Nephron progenitor cell (in vitro differentiated cells): ENCODE measurements at regions not wholly inside any gene's neighbourhood (a gene's known extent, or its start where the extent isn't known, plus 50 kb on each side); places are given as distances from the start of the nearest gene placed in this dataset.

Experiments used
- DNase-seq: peaks from one replicate; pipeline ENCODE4 v3.0.0; 2021
- H3K27ac Mint-ChIP-seq: 2 replicates; pipeline ENCODE4 v1.8.0; 2021; ENCODE audit warnings: mild to moderate bottlenecking, moderate library complexity, mixed read lengths
- H3K27me3 Mint-ChIP-seq: 2 replicates; pipeline ENCODE4 v1.8.0; 2021; ENCODE audit warnings: mild to moderate bottlenecking, low read depth, mixed read lengths; ENCODE audit not compliant: poor library complexity
- H3K36me3 Mint-ChIP-seq: 2 replicates; pipeline ENCODE4 v1.8.0; 2021; ENCODE audit warnings: low read depth, mixed read lengths
- H3K4me1 Mint-ChIP-seq: 2 replicates; pipeline ENCODE4 v1.8.0; 2021; ENCODE audit warnings: mixed read lengths
- H3K4me3 Mint-ChIP-seq: 2 replicates; pipeline ENCODE4 v1.8.0; 2021; ENCODE audit warnings: mild to moderate bottlenecking, moderate library complexity, mixed read lengths
- H3K9me3 Mint-ChIP-seq: 2 replicates; pipeline ENCODE4 v1.8.0; 2021; ENCODE audit warnings: mild to moderate bottlenecking, moderate library complexity, mixed read lengths
- CTCF ChIP-seq: fragments of 200-600 bp; sonication (generic); IDR thresholded peaks from 2 replicates; pipeline ENCODE4 v1.5.0; 2021; ENCODE audit warnings: antibody characterized with exemption

GRCh38 chr4:130703211-130703935 lies 1607.4 kb downstream of the C4orf33 start:
- no peak overlapping the region for H3K27ac Mint-ChIP-seq
- DNase-seq: no peak
- H3K27me3 Mint-ChIP-seq: no peaks in the 10 kb centered on the region
- no peak for TF ChIP-seq CTCF
- peaks cover 5% of the 10 kb centered on the region for H3K9me3 Mint-ChIP-seq
- no peaks in the 10 kb centered on the region for H3K36me3 Mint-ChIP-seq
- no peaks in the 10 kb centered on the region for H3K4me1 Mint-ChIP-seq
- no peak overlapping the region for H3K4me3 Mint-ChIP-seq

- Mint-ChIP-seq H3K4me3 (no peak overlapping the region), H3K36me3 (no peaks in the 10 kb centered on the region), H3K9me3 (peaks cover 5% of the 10 kb centered on the region), H3K4me1 (no peaks in the 10 kb centered on the region), H3K27me3 (no peaks in the 10 kb centered on the region), H3K27ac (no peak overlapping the region)
- DNase-seq: no peak
- TF ChIP-seq CTCF: no peak
Measured at GRCh38 chr4:130705023-130705422, 1609.1 kb downstream of the C4orf33 start.

GRCh38 chr4:130712038-130712437 lies 1616.1 kb downstream of the C4orf33 start:
- no peak overlapping the region for H3K4me3 Mint-ChIP-seq
- peaks cover 10% of the 10 kb centered on the region for H3K9me3 Mint-ChIP-seq
- H3K27ac Mint-ChIP-seq: no peak overlapping the region
- no peak for TF ChIP-seq CTCF
- H3K36me3 Mint-ChIP-seq: no peaks in the 10 kb centered on the region
- no peak for DNase-seq
- no peaks in the 10 kb centered on the region for H3K27me3 Mint-ChIP-seq
- no peaks in the 10 kb centered on the region for H3K4me1 Mint-ChIP-seq

- DNase-seq: no peak
- Mint-ChIP-seq H3K36me3 (no peaks in the 10 kb centered on the region), H3K27me3 (no peaks in the 10 kb centered on the region), H3K27ac (no peak overlapping the region), H3K9me3 (peaks cover 5% of the 10 kb centered on the region), H3K4me3 (no peak overlapping the region), H3K4me1 (no peaks in the 10 kb centered on the region)
- no peak for TF ChIP-seq CTCF
Measured at GRCh38 chr4:130714006-130714405, 1618.1 kb downstream of the C4orf33 start.

GRCh38 chr4:130722361-130722760 lies 1626.4 kb downstream of the C4orf33 start:
- H3K27me3 Mint-ChIP-seq: no peaks in the 10 kb centered on the region
- no peaks in the 10 kb centered on the region for H3K4me1 Mint-ChIP-seq
- no peak overlapping the region for H3K27ac Mint-ChIP-seq
- no peak for DNase-seq
- TF ChIP-seq CTCF: no peak
- H3K9me3 Mint-ChIP-seq: no peaks in the 10 kb centered on the region
- no peak overlapping the region for H3K4me3 Mint-ChIP-seq
- H3K36me3 Mint-ChIP-seq: no peaks in the 10 kb centered on the region
